PC-9 (cell line): ENCODE measurements at regions not wholly inside any gene's neighbourhood (a gene's known extent, or its start where the extent isn't known, plus 50 kb on each side); places are given as distances from the start of the nearest gene placed in this dataset.

ENCODE experiments used
- BruUV-seq: library from RNA; stranded (reverse); fragments of 400-500 nt; replicated peaks from 2 replicates; lab custom pipeline; 2021; lab: Mats Ljungman, UMichigan
- CTCF ChIA-PET: fragments of 300-600 bp; sonication (Branson Sonifier 250); formaldehyde crosslinking; loops from one replicate; lab custom pipeline; 2022; ENCODE audit warnings: antibody characterized with exemption; lab: Charles Lee
- POLR2A ChIA-PET: fragments of 300-600 bp; sonication (Branson Sonifier 250); formaldehyde crosslinking; loops from one replicate; lab custom pipeline; 2022; ENCODE audit warnings: antibody characterized with exemption; ENCODE audit not compliant: unreplicated experiment; lab: Charles Lee
- DNase-seq, 2 experiments: peaks; one replicate each; pipeline versions ENCODE4 v3.0.0 to v3.0.0-alpha.2; 2015 to 2022; ENCODE audit warnings: mixed read lengths in 1 of 2
- H2AFZ ChIP-seq: fragments of 200-600 bp; sonication (generic); 2 replicates; pipeline ENCODE4 v1.8.1; 2017; ENCODE audit warnings: antibody characterized with exemption
- H3F3A ChIP-seq: fragments of 200-600 bp; sonication (generic); 2 replicates; pipeline ENCODE4 v1.8.1; 2017; ENCODE audit warnings: antibody characterized with exemption, mild to moderate bottlenecking, low read depth; ENCODE audit not compliant: insufficient read depth
- H3K27ac ChIP-seq: fragments of 200-600 bp; sonication (generic); 2 replicates; pipeline ENCODE4 v1.6.1; 2016; ENCODE audit warnings: mixed run types
- H3K27me3 ChIP-seq: fragments of 200-600 bp; sonication (generic); 2 replicates; pipeline ENCODE4 v1.6.1; 2016; ENCODE audit warnings: low read depth, mixed run types; ENCODE audit not compliant: insufficient read depth
- H3K36me3 ChIP-seq: fragments of 200-600 bp; sonication (generic); 2 replicates; pipeline ENCODE4 v1.6.1; 2016; ENCODE audit warnings: low read depth, mixed run types
- H3K4me1 ChIP-seq: fragments of 200-600 bp; sonication (generic); replicated peaks from 2 replicates; pipeline ENCODE4 v1.6.1; 2016; ENCODE audit warnings: mixed run types; ENCODE audit not compliant: insufficient read depth
- H3K4me2 ChIP-seq: fragments of 200-600 bp; sonication (generic); 2 replicates; pipeline ENCODE4 v1.6.1; 2017; ENCODE audit warnings: mixed run types
- H3K4me3 ChIP-seq: fragments of 200-600 bp; sonication (generic); 2 replicates; pipeline ENCODE4 v1.6.1; 2016; ENCODE audit warnings: mixed run types
- H3K79me2 ChIP-seq: fragments of 200-600 bp; sonication (generic); 2 replicates; pipeline ENCODE4 v1.6.1; 2017; ENCODE audit warnings: low read depth, mixed run types
- H3K9me2 ChIP-seq: fragments of 200-600 bp; sonication (generic); 2 replicates; pipeline ENCODE4 v1.8.1; 2017; ENCODE audit warnings: mild to moderate bottlenecking; ENCODE audit not compliant: insufficient read depth
- H3K9me3 ChIP-seq: fragments of 200-600 bp; sonication (generic); 2 replicates; pipeline ENCODE4 v1.8.1; 2016; ENCODE audit warnings: low read depth; ENCODE audit not compliant: insufficient read depth
- H4K20me1 ChIP-seq: fragments of 200-600 bp; sonication (generic); 2 replicates; pipeline ENCODE4 v1.8.1; 2017; ENCODE audit not compliant: insufficient read depth
- CTCF ChIP-seq: fragments of 200-600 bp; sonication (generic); conservative IDR thresholded peaks from 2 replicates; pipeline ENCODE4 v1.6.1; 2017; ENCODE audit warnings: mixed run types, antibody characterized with exemption, mild to moderate bottlenecking, moderate library complexity
- EZH2 ChIP-seq: fragments of 200-600 bp; sonication (generic); IDR thresholded peaks from 2 replicates; pipeline ENCODE4 v1.8.0; 2017; ENCODE audit warnings: antibody characterized with exemption, low read depth
- intact Hi-C: fragments of 100-400 bp; cut with micrococcal nuclease; formaldehyde crosslinking; loops from one replicate; pipeline ENCODE4 v1.10.0; 2022; ENCODE audit not compliant: unreplicated experiment

GRCh38 chr10:63887600-63888370 is 366.6 kb downstream of the REEP3 start:
- Histone ChIP-seq H3K27ac (no peak overlapping the region), H3K79me2 (no peaks in the 10 kb centered on the region), H3F3A (no peaks in the 10 kb centered on the region), H3K4me2 (no peak overlapping the region), H3K36me3 (no peaks in the 10 kb centered on the region), H3K9me3 (no peaks in the 10 kb centered on the region), H3K27me3 (peaks cover 17% of the 10 kb centered on the region), H3K4me1 (no peaks in the 10 kb centered on the region), H2AFZ (no peak overlapping the region), H4K20me1 (no peaks in the 10 kb centered on the region), H3K9me2 (no peaks in the 10 kb centered on the region), H3K4me3 (no peak overlapping the region)
- intact Hi-C loops, result no loop called here
- BruUV-seq, result no TSS peak
- no peak for TF ChIP-seq EZH2
- TF ChIP-seq CTCF, result no peak
- ChIA-PET POLR2A (no interaction called here), CTCF (no interaction called here)
- no peak for DNase-seq

GRCh38 chr10:63889803-63890202 is 368.6 kb downstream of the REEP3 start:
- Histone ChIP-seq H3K36me3 (no peaks in the 10 kb centered on the region), H3K79me2 (no peaks in the 10 kb centered on the region), H3K9me2 (no peaks in the 10 kb centered on the region), H3K4me3 (no peak overlapping the region), H3K4me2 (no peak overlapping the region), H3K4me1 (no peaks in the 10 kb centered on the region), H3K27me3 (peaks cover 17% of the 10 kb centered on the region), H3F3A (no peaks in the 10 kb centered on the region), H2AFZ (no peak overlapping the region), H4K20me1 (no peaks in the 10 kb centered on the region), H3K9me3 (no peaks in the 10 kb centered on the region), H3K27ac (no peak overlapping the region)
- no TSS peak for BruUV-seq
- TF ChIP-seq CTCF, result no peak
- no peak for TF ChIP-seq EZH2
- DNase-seq, result no peak
- ChIA-PET CTCF (no interaction called here), POLR2A (no interaction called here)
- intact Hi-C loops, result no loop called here

DNA sequence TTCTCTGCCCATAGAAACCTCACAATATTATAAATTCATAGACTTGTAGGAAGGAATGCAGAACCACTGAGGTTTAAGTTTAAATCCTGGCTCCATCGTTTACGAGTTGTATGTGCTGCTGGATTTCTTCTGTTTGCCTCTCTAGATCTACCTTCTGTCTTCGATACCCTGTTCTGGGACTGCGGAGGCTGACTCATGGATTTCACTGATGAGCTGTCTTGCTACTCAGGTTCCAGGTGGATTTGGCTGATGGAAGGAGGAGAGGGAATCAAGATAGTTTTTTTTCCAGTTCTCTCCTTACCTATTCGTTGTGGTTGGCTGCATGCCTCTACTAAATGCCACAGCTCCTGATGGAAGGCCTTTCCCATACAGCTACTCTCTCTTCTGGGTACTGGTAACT is 375.8 kb downstream of the REEP3 start:
- Histone ChIP-seq H3K36me3 (no peaks in the 10 kb centered on the region), H3K27ac (no peak overlapping the region), H3K9me2 (0 out of 2 replicates have a peak, but pooled peaks cover 3% of the 10 kb centered on the region), H3K27me3 (no peaks in the 10 kb centered on the region), H3K9me3 (no peaks in the 10 kb centered on the region), H3F3A (no peaks in the 10 kb centered on the region), H3K4me2 (no peak overlapping the region), H2AFZ (no peak overlapping the region), H4K20me1 (no peaks in the 10 kb centered on the region), H3K4me1 (no peaks in the 10 kb centered on the region), H3K79me2 (no peaks in the 10 kb centered on the region), H3K4me3 (no peak overlapping the region)
- DNase-seq, result no peak
- no peak for TF ChIP-seq CTCF
- BruUV-seq, result no TSS peak
- POLR2A ChIA-PET, result no interaction called here
- intact Hi-C loops, result no loop called here
- CTCF ChIA-PET, result no interaction called here
